Left lung (tissue), 4 donors: ENCODE measurements at regions not wholly inside any gene's neighbourhood (a gene's known extent, or its start where the extent isn't known, plus 50 kb on each side); places are given as distances from the start of the nearest gene placed in this dataset.
A peak's percentile ranks its signal among the peaks of the same experiment; 100 is the strongest.

ENCODE experiments used
- ATAC-seq: fragments of 200-7000 bp; cut with Tn5 transposase; one replicate; pipeline ENCODE4 v1.9.1; 2020; ENCODE audit warnings: moderate library complexity
- DNase-seq, 4 donors: peaks; one replicate each; pipeline ENCODE4 v3.0.0-alpha.2; 2013 to 2020
- H3K27ac ChIP-seq, 2 donors: fragments of 200-600 bp; sonication (generic) in 1 of 2; one replicate each; pipeline versions ENCODE4 v1.5.0 to v1.8.0; 2020 to 2021
- H3K27me3 ChIP-seq, 2 donors: fragments of 200-600 bp; sonication (generic) in 1 of 2; one replicate each; pipeline versions ENCODE4 v1.5.0 to v1.8.0; 2020 to 2021
- H3K36me3 ChIP-seq, 2 donors: fragments of 200-600 bp; sonication (generic) in 1 of 2; one replicate each; pipeline versions ENCODE4 v1.5.0 to v1.8.0; 2020 to 2021
- H3K4me1 ChIP-seq, 2 donors: fragments of 200-600 bp; one replicate each; pipeline ENCODE4 v1.8.0; 2021
- H3K4me3 ChIP-seq, 2 donors: fragments of 200-600 bp; sonication (generic) in 1 of 2; one replicate each; pipeline versions ENCODE4 v1.5.0 to v1.8.0; 2020 to 2021; ENCODE audit warnings: mild to moderate bottlenecking in 1 of 2
- H3K9me3 ChIP-seq, 2 donors: fragments of 200-600 bp; sonication (generic) in 1 of 2; one replicate each; pipeline versions ENCODE4 v1.5.0 to v1.8.0; 2020 to 2021
- CTCF ChIP-seq, 2 donors: fragments of 200-600 bp; sonication (generic) in 1 of 2; IDR thresholded peaks; one replicate each; pipeline versions ENCODE4 v1.5.0 to v1.8.0; 2021; ENCODE audit warnings: antibody characterized with exemption in 2 of 2
- intact Hi-C, 2 donors: fragments of 100-400 bp; cut with DNase I; formaldehyde crosslinking; loops; one replicate each; pipeline versions ENCODE4 v1.11.2 to v1.14.2; 2022
- donor health status: DM: no; HTN: yes; CAD: no.
- donor health status: DM: no; HTN: no; CAD: no.

GRCh38 chr4:27463816-27464215, 603.2 kb downstream of the STIM2 start:
- H3K27me3 ChIP-seq, result no peaks in the 10 kb centered on the region
- H3K9me3 ChIP-seq, result peaks cover 0 to 6% of the 10 kb centered on the region in 2 donors
- no peak overlapping the region for H3K27ac ChIP-seq
- ATAC-seq, result no peak
- TF ChIP-seq CTCF (IDR thresholded peaks at IDR 0.05), result no peak
- no peaks in the 10 kb centered on the region for H3K4me1 ChIP-seq
- intact Hi-C loops, result no loop called here
- H3K36me3 ChIP-seq, result no peaks in the 10 kb centered on the region
- H3K4me3 ChIP-seq, result no peak overlapping the region
- no peak for DNase-seq

- Histone ChIP-seq H3K4me1 (no peaks in the 10 kb centered on the region), H3K9me3 (no peaks in the 10 kb centered on the region), H3K4me3 (no peak overlapping the region), H3K27me3 (no peaks in the 10 kb centered on the region), H3K27ac (no peak overlapping the region), H3K36me3 (no peaks in the 10 kb centered on the region)
- ATAC-seq, result no peak
- no peak for TF ChIP-seq CTCF (IDR thresholded peaks at IDR 0.05)
- DNase-seq, result no peak
- intact Hi-C loops, result no loop called here
Observed at GRCh38 chr4:27467351-27467750, 606.7 kb downstream of the STIM2 start.

DNA sequence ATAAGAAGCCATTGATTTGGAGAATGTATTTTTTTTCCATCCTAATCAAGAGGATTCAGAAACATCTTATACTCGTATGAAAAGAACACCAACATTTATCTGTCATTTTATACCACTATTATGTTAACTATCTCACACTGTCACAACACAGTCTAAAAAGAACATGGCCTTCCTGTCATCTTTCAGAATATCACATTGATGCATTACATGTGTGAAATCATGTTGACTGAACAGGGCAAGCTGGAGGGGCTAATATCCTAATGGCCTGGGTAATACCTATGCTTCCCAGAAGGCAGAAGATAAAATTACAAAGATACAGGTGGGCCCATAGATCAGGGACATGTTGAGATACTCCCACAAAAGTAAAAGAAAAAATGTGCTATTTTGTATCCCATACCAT, 611.7 kb downstream of the STIM2 start:
- DNase-seq, result no peak
- Histone ChIP-seq H3K27ac (no peak overlapping the region), H3K4me3 (no peak overlapping the region), H3K4me1 (no peaks in the 10 kb centered on the region), H3K36me3 (no peaks in the 10 kb centered on the region), H3K27me3 (no peaks in the 10 kb centered on the region), H3K9me3 (no peaks in the 10 kb centered on the region)
- intact Hi-C loops, result no loop called here
- no peak for TF ChIP-seq CTCF (IDR thresholded peaks at IDR 0.05)
- no peak for ATAC-seq

GRCh38 chr4:27474691-27475090, 614.0 kb downstream of the STIM2 start:
- intact Hi-C loops, result no loop called here

GRCh38 chr4:27484216-27484615, 623.6 kb downstream of the STIM2 start:
- Histone ChIP-seq H3K4me3 (no peak overlapping the region), H3K9me3 (no peaks in the 10 kb centered on the region), H3K27me3 (no peaks in the 10 kb centered on the region), H3K4me1 (no peaks in the 10 kb centered on the region), H3K36me3 (no peaks in the 10 kb centered on the region), H3K27ac (no peak overlapping the region)
- peak; percentile 82 for ATAC-seq
- peak in 1 of 4 donors; percentile 49 for DNase-seq
- no peak for TF ChIP-seq CTCF (IDR thresholded peaks at IDR 0.05)
- intact Hi-C loops, result no loop called here

More at GRCh38 chr4:27474691-27475090, 614.0 kb downstream of the STIM2 start:
- no peak for TF ChIP-seq CTCF (IDR thresholded peaks at IDR 0.05)
- no peaks in the 10 kb centered on the region for H3K27me3 ChIP-seq
- no peaks in the 10 kb centered on the region for H3K36me3 ChIP-seq
- no peak overlapping the region for H3K4me3 ChIP-seq
- H3K27ac ChIP-seq, result no peak overlapping the region
- H3K4me1 ChIP-seq, result no peaks in the 10 kb centered on the region
- DNase-seq (no peak), ATAC-seq (no peak)
- no peaks in the 10 kb centered on the region for H3K9me3 ChIP-seq
